Aorta (tissue), 5 donors: ENCODE measurements at regions not wholly inside any gene's neighbourhood (a gene's known extent, or its start where the extent isn't known, plus 50 kb on each side); places are given as distances from the start of the nearest gene placed in this dataset.

Experiments used
- ATAC-seq: fragments of 200-7000 bp; cut with Tn5 transposase; one replicate; pipeline ENCODE4 v1.9.1; 2022; ENCODE audit warnings: moderate library complexity; ENCODE audit not compliant: low FRiP score
- DNase-seq, 2 donors: peaks; one replicate each; pipeline ENCODE4 v3.0.0-alpha.2; 2020
- H3K27ac ChIP-seq, 2 donors: one replicate each; pipeline ENCODE4 v1.5.1; 2013; ENCODE audit warnings: low read length in 2 of 2, mild to moderate bottlenecking in 2 of 2, moderate library complexity in 2 of 2, control low read depth in 1 of 2, inconsistent platforms in 1 of 2, low read depth in 1 of 2
- H3K27me3 ChIP-seq, 2 donors: one replicate each; pipeline ENCODE4 v1.6.1; 2013; ENCODE audit warnings: control low read depth in 1 of 2, low read length in 1 of 2, mild to moderate bottlenecking in 1 of 2, moderate library complexity in 1 of 2; ENCODE audit not compliant: insufficient read depth in 2 of 2, control insufficient read depth in 1 of 2
- H3K36me3 ChIP-seq, 2 donors: one replicate each; pipeline ENCODE4 v1.6.1; 2013; ENCODE audit warnings: control low read depth in 1 of 2, low read length in 1 of 2, mild to moderate bottlenecking in 1 of 2; ENCODE audit not compliant: insufficient read depth in 2 of 2, control insufficient read depth in 1 of 2
- H3K4me1 ChIP-seq, 2 donors: one replicate each; pipeline ENCODE4 v1.6.1; 2013; ENCODE audit warnings: low read length in 2 of 2, control low read depth in 1 of 2, mild to moderate bottlenecking in 1 of 2, moderate library complexity in 1 of 2; ENCODE audit not compliant: insufficient read depth in 2 of 2, control insufficient read depth in 1 of 2
- H3K4me3 ChIP-seq, 2 donors: one replicate each; pipeline ENCODE4 v1.5.1; 2013; ENCODE audit warnings: low read length in 2 of 2, control low read depth in 1 of 2, mild to moderate bottlenecking in 1 of 2
- H3K9me3 ChIP-seq: one replicate; pipeline ENCODE4 v1.6.1; 2013; ENCODE audit warnings: mild to moderate bottlenecking, low read length; ENCODE audit not compliant: control insufficient read depth
- WGBS, 2 donors: extraction: QIAGEN DNeasy Blood & Tissue Kit; methylation state at CpG; one replicate each; pipeline ENCODE4 v1.1.7; 2013; 5-methylcytosine and 5-hydroxymethylcytosine counted together
- intact Hi-C, 2 donors: fragments of 100-400 bp; cut with DNase I; formaldehyde crosslinking; loops; one replicate each; pipeline versions ENCODE4 v1.14.2 to v1.15.0; 2022
- donor health status: healthy with polysubstance abuse.
- donor health status: Bipolar disorder and iron deficiency.
- donor health status: DM: no; HTN: no; CAD: no.
- donor health status: DM: no; HTN: no; CAD: no.
- donor health status: DM: yes; HTN: yes; CAD: no.

GRCh38 chr3:194251461-194251860 is 99.7 kb downstream of the CPN2 start:
- Histone ChIP-seq H3K27ac (no peak overlapping the region), H3K9me3 (no peaks in the 10 kb centered on the region), H3K4me1 (no peaks in the 10 kb centered on the region), H3K36me3 (no peaks in the 10 kb centered on the region), H3K4me3 (no peak overlapping the region), H3K27me3 (no peaks in the 10 kb centered on the region)
- intact Hi-C loops: no loop called here
- 73 to 85% methylated on average over 6 of the region's 6 CpGs for WGBS, 2 donors
- ATAC-seq: no peak
- DNase-seq: no peak

GRCh38 chr3:194251891-194252560 is 99.1 kb downstream of the CPN2 start:
- intact Hi-C loops: no loop called here
- WGBS, 2 donors: 97% methylated on average over 18 of the region's 18 CpGs

DNA sequence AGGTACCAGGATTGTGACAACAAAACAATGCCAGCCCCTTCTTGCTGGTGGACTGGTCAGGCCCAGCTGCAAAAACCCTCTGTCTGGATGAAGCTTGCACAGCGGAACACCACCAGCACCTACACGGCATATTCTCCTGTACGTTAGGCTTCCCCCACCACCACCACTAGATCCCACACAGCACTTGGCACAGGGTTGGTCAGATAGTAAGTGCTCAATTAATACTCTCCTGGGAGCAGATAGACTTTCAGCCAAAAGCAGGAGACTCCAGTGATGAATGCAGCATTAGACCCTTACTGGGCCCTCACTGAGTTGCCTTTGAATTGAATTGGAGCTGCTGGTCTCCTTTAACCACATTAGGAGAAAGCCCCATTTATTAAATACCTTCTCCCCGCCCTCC is 97.9 kb downstream of the CPN2 start:
- H3K27ac ChIP-seq: no peak overlapping the region
- no peaks in the 10 kb centered on the region for H3K27me3 ChIP-seq
- 72 to 73% methylated on average over 4 of the region's 4 CpGs for WGBS, 2 donors
- no peaks in the 10 kb centered on the region for H3K36me3 ChIP-seq
- intact Hi-C loops: no loop called here
- H3K4me1 ChIP-seq: no peaks in the 10 kb centered on the region
- ATAC-seq (no peak), DNase-seq (peak in 1 of 2 donors; percentile 41)
- H3K4me3 ChIP-seq: no peak overlapping the region
- H3K9me3 ChIP-seq: no peaks in the 10 kb centered on the region

More at GRCh38 chr3:194251891-194252560, 99.1 kb downstream of the CPN2 start:
- Histone ChIP-seq H3K4me1 (no peaks in the 10 kb centered on the region), H3K9me3 (no peaks in the 10 kb centered on the region), H3K27me3 (no peaks in the 10 kb centered on the region), H3K4me3 (no peak overlapping the region), H3K36me3 (no peaks in the 10 kb centered on the region), H3K27ac (no peak overlapping the region)
- ATAC-seq (no peak), DNase-seq (peak in 1 of 2 donors; percentile 59)

GRCh38 chr3:194254040-194254439 is 97.1 kb downstream of the CPN2 start:
- Histone ChIP-seq H3K4me1 (no peaks in the 10 kb centered on the region), H3K4me3 (no peak overlapping the region), H3K36me3 (no peaks in the 10 kb centered on the region), H3K9me3 (no peaks in the 10 kb centered on the region), H3K27ac (no peak overlapping the region), H3K27me3 (no peaks in the 10 kb centered on the region)
- DNase-seq (peak in 1 of 2 donors; percentile 55), ATAC-seq (no peak)
- intact Hi-C loops: no loop called here
- WGBS, 2 donors: 93 to 96% methylated on average over 7 of the region's 7 CpGs

DNA sequence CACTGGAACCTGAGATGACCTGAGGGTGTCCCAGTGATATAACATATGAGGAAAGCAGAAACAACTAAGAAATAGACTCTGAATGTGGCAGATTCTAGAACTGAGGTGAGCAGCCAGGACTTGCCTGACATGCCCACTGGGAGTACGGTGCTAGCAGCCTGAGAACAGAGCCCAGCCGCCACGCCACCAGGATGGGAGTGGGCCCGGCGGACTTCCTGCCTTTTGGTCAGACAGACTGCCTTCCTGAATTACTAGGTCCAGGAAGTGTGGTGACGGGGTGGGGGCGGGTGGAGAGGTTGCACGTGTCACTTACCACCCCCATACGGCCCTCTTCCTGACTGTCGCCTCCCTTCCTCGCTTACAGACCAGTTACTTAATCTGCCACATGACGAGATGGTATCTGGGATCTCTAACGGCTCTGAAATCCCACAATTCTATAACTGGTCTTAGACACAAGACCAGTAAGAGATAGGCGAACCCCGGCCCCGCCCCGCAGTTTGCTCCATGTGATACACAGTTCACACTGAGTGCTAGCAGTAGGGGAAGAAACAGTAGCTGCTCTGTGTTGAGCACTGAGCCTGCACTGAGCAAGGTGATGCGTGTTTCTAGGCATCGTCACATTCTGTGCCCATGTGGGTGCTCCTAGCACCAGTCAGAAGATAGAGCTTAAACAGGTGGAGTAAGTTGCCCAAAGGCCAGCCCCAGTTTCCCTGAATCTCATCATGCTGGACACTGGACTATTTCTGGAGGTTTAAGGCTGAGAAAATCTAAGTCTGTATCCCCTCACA is 95.7 kb downstream of the CPN2 start:
- H3K27ac ChIP-seq: no peak overlapping the region
- H3K4me3 ChIP-seq: no peak overlapping the region
- peak; percentile 72 for ATAC-seq
- H3K4me1 ChIP-seq: no peaks in the 10 kb centered on the region
- H3K9me3 ChIP-seq: no peaks in the 10 kb centered on the region
- no peaks in the 10 kb centered on the region for H3K36me3 ChIP-seq
- 77 to 85% methylated on average over 19 of the region's 19 CpGs for WGBS, 2 donors
- peak; percentile 83 to 84 for DNase-seq
- intact Hi-C loops: no loop called here
- no peaks in the 10 kb centered on the region for H3K27me3 ChIP-seq

DNA sequence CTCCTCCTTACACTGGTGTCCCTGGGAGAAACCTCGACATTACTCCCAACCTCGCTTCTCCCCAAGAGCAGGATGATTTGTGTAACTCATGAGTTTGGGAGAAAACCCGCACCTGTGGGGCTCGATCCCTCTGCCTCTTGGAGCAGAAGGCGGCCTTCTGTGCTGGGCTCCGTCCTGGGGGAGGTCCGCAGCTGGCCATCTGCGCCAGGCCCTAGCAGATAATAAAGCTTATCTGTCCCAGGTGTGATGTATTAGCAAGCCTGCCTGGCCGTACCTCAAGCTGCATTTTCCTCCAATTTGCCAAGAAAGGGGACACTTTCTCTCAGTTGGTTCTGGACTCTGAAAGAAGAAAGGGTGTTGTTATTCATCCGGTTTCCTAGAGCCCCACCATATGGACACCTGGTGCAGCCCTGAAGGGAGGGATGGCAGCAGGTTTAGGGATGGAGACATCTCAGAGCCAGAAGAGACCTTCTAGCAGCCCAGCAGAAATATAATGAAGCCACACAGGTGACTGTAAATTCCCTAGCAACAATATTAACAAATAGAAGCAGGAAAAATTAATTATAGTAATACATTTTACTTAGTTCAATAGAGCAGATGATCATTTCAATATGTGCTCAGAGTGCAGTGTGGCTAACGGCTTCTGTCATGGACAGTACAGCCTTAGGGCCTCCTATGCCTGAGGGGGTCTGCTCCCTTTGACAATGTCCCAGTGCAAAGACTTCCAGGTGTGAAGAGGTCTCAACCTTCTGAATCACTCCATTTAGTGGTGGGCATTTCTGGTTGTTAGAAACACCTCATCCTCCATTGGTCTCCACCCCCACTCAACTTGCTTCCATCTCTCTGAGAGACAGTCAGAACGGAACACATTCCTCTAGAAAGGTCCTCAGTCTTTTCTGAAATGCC is 94.8 kb downstream of the CPN2 start:
- Histone ChIP-seq H3K4me3 (no peak overlapping the region), H3K36me3 (no peaks in the 10 kb centered on the region), H3K27me3 (no peaks in the 10 kb centered on the region), H3K4me1 (no peaks in the 10 kb centered on the region), H3K27ac (no peak overlapping the region), H3K9me3 (no peaks in the 10 kb centered on the region)
- ATAC-seq: no peak
- peak in 1 of 2 donors; percentile 41 for DNase-seq
- WGBS, 2 donors: 89 to 95% methylated on average over 12 of the region's 12 CpGs
- intact Hi-C loops: no loop called here

DNA sequence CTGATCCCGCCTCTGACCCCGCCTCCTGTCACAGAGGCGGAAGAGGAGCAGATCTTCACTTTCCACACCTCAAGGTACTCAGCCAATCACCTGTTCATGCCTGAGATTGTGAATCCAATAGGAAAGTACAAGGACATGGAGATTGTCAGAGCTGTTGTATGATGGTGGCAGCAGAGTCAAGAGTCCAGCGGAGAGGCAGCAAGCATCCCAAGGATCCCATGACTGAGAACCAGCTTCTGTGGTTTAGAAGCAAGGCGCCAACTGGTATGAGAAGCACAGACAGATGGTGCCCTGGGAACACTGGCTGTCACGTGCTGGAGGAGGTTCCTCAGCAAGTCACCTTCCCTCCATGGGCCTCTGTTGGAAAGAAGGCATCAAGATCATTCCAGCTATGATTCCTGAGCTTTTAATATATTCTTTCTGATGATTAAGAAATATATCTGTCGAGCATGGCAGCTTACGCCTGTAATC is 93.9 kb downstream of the CPN2 start:
- no peak for ATAC-seq
- intact Hi-C loops: no loop called here
- no peaks in the 10 kb centered on the region for H3K36me3 ChIP-seq

GRCh38 chr3:194257916-194258668 is 93.0 kb downstream of the CPN2 start:
- no peak overlapping the region for H3K4me3 ChIP-seq
- intact Hi-C loops: no loop called here
- peak in 1 of 2 donors; percentile 30 for DNase-seq
- H3K36me3 ChIP-seq: no peaks in the 10 kb centered on the region
- no peaks in the 10 kb centered on the region for H3K4me1 ChIP-seq
- WGBS, 2 donors: 95 to 100% methylated on average over 1 of the region's 1 CpG
- no peaks in the 10 kb centered on the region for H3K27me3 ChIP-seq
- no peaks in the 10 kb centered on the region for H3K9me3 ChIP-seq
- no peak overlapping the region for H3K27ac ChIP-seq
- no peak for ATAC-seq

More for the DNA sequence above, 93.9 kb downstream of the CPN2 start:
- H3K4me3 ChIP-seq: no peak overlapping the region
- H3K4me1 ChIP-seq: no peaks in the 10 kb centered on the region
- DNase-seq: no peak
- H3K27ac ChIP-seq: no peak overlapping the region
- H3K27me3 ChIP-seq: no peaks in the 10 kb centered on the region
- WGBS, 2 donors: 98% methylated on average over 8 of the region's 8 CpGs
- no peaks in the 10 kb centered on the region for H3K9me3 ChIP-seq
